ENCODE measurements at regions not wholly inside any gene's neighbourhood (a gene's known extent, or its start where the extent isn't known, plus 50 kb on each side); places are given as distances from the start of the nearest gene placed in this dataset.

GRCh38 chr18:24702001-24702515 lies 241.6 kb downstream of the HRH4 start:
- H3K9me3 ChIP-seq (ENCODE audit: low read length), result no peaks in the 10 kb centered on the region
- H3K36me3 Mint-ChIP-seq, result no peaks in the 10 kb centered on the region
- ChIA-PET POLR2A (no interaction called here), CTCF (no interaction called here)
- no peak overlapping the region for H3K27ac ChIP-seq (ENCODE audit: low read depth, low read length)
- peaks cover 6 to 47% of the 10 kb centered on the region in 2 donors for H3K27me3 Mint-ChIP-seq
- H3K27ac Mint-ChIP-seq, result no peak overlapping the region
- H3K27me3 ChIP-seq (ENCODE audit: insufficient read depth, low read length, poor library complexity, severe bottlenecking), result no peaks in the 10 kb centered on the region
- H3K9me3 Mint-ChIP-seq, result peaks cover 2 to 8% (median 7%) of the 10 kb centered on the region in 5 donors
- no peaks in the 10 kb centered on the region for H3K4me1 ChIP-seq (ENCODE audit: insufficient read depth, low read length)
- no peak overlapping the region for H3K4me3 Mint-ChIP-seq
- no peak overlapping the region for H3K4me3 ChIP-seq (ENCODE audit: low read length)
- no peak for DNase-seq
- H3K4me1 Mint-ChIP-seq, result no peaks in the 10 kb centered on the region
- H3K36me3 ChIP-seq (ENCODE audit: insufficient read depth, low read length), result no peaks in the 10 kb centered on the region

DNA sequence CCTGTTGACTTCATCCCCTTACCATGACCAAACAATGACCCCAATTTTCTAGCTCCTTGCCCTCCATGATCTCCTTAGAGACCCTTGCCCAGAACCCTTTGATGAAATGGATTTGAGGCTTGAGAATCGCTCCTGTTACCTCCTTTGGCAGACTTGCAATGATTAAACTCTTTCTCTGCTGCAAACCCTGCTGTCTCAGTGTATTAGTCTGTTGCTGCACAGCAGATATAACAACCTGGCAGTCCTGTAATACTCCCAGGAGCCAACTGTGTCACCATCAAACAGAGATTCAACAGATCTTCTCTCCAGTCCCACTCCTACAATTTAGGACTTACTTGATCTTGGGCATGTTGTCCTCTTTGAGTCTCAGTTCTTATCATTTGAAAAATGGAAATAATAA lies 242.9 kb downstream of the HRH4 start:
- no peak overlapping the region for H3K27ac Mint-ChIP-seq
- no peak overlapping the region for H3K27ac ChIP-seq (ENCODE audit: low read depth, low read length)
- H3K27me3 Mint-ChIP-seq, result peaks cover 6 to 47% of the 10 kb centered on the region in 2 donors
- no peaks in the 10 kb centered on the region for H3K36me3 ChIP-seq (ENCODE audit: insufficient read depth, low read length)
- no peak overlapping the region for H3K4me3 ChIP-seq (ENCODE audit: low read length)
- no peaks in the 10 kb centered on the region for H3K36me3 Mint-ChIP-seq
- DNase-seq, result no peak
- no peaks in the 10 kb centered on the region for H3K9me3 ChIP-seq (ENCODE audit: low read length)
- ChIA-PET CTCF (no interaction called here), POLR2A (no interaction called here)
- H3K9me3 Mint-ChIP-seq, result peaks cover 2 to 8% (median 7%) of the 10 kb centered on the region in 5 donors
- H3K4me1 Mint-ChIP-seq, result no peaks in the 10 kb centered on the region
- no peaks in the 10 kb centered on the region for H3K4me1 ChIP-seq (ENCODE audit: insufficient read depth, low read length)
- no peaks in the 10 kb centered on the region for H3K27me3 ChIP-seq (ENCODE audit: insufficient read depth, low read length, poor library complexity, severe bottlenecking)
- no peak overlapping the region for H3K4me3 Mint-ChIP-seq

GRCh38 chr18:24704946-24705630 lies 244.7 kb downstream of the HRH4 start:
- Mint-ChIP-seq H3K9me3 (peaks cover 2 to 8% (median 7%) of the 10 kb centered on the region in 5 donors), H3K27me3 (peaks cover 5 to 33% of the 10 kb centered on the region in 2 donors), H3K4me3 (no peak overlapping the region), H3K27ac (no peak overlapping the region), H3K36me3 (no peaks in the 10 kb centered on the region), H3K4me1 (no peaks in the 10 kb centered on the region)
- CTCF ChIA-PET, result no interaction called here
- Histone ChIP-seq H3K27me3 (ENCODE audit: insufficient read depth, low read length, poor library complexity, severe bottlenecking) (no peaks in the 10 kb centered on the region), H3K9me3 (ENCODE audit: low read length) (no peaks in the 10 kb centered on the region), H3K4me3 (ENCODE audit: low read length) (no peak overlapping the region), H3K27ac (ENCODE audit: low read depth, low read length) (no peak overlapping the region), H3K36me3 (ENCODE audit: insufficient read depth, low read length) (no peaks in the 10 kb centered on the region), H3K4me1 (ENCODE audit: insufficient read depth, low read length) (no peaks in the 10 kb centered on the region)
- POLR2A ChIA-PET, result no interaction called here
- DNase-seq, result no peak

DNA sequence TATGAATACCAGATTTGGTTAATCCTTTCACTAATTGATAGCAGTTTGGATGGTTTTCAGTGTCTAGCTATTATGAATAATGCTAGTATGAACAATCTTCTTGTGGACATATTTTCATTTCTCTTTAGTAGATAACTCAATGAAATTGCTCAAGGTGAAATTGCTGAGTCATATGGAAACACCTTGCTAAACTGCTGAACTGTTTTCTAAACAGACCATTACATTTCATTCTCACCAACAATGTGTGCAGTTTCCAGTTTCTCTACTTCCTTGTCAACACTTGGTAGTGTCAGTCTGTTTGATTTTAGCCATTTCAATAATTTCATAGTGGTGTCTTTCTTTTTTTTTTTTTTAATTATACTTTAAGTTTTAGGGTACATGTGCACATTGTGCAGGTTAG lies 250.0 kb downstream of the HRH4 start:
- Mint-ChIP-seq H3K9me3 (no peaks in the 10 kb centered on the region), H3K4me3 (no peak overlapping the region), H3K27ac (no peak overlapping the region), H3K36me3 (no peaks in the 10 kb centered on the region), H3K27me3 (peaks cover 0 to 6% of the 10 kb centered on the region in 2 donors), H3K4me1 (no peaks in the 10 kb centered on the region)
- Histone ChIP-seq H3K27ac (ENCODE audit: low read depth, low read length) (no peak overlapping the region), H3K9me3 (ENCODE audit: low read length) (no peaks in the 10 kb centered on the region), H3K4me3 (ENCODE audit: low read length) (no peak overlapping the region), H3K4me1 (ENCODE audit: insufficient read depth, low read length) (no peaks in the 10 kb centered on the region), H3K36me3 (ENCODE audit: insufficient read depth, low read length) (no peaks in the 10 kb centered on the region), H3K27me3 (ENCODE audit: insufficient read depth, low read length, poor library complexity, severe bottlenecking) (no peaks in the 10 kb centered on the region)
- POLR2A ChIA-PET, result no interaction called here
- DNase-seq, result no peak
- CTCF ChIA-PET, result no interaction called here

DNA sequence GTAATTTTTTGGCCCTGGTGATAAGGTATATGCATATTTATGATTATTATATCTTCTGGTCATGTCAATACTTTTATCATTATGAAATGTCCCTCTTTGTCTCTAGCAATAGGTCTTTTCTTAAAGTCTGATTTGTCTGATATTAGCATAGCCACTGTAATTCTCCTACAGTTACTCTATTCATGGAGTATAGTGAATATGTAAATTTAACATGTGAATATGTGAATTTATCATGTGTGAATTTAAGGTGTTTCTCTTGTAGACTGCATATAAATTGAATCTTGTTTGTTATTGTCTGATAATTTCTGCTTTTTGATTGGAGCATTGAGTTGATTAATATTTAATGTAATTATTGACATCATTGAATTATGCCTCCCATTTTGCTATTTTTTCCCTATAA lies 259.4 kb downstream of the HRH4 start:
- ChIA-PET CTCF (no interaction called here), POLR2A (no interaction called here)
- H3K9me3 ChIP-seq (ENCODE audit: low read length), result no peaks in the 10 kb centered on the region
- H3K4me1 ChIP-seq (ENCODE audit: insufficient read depth, low read length), result no peaks in the 10 kb centered on the region
- no peaks in the 10 kb centered on the region for H3K9me3 Mint-ChIP-seq
- no peaks in the 10 kb centered on the region for H3K36me3 Mint-ChIP-seq
- H3K36me3 ChIP-seq (ENCODE audit: insufficient read depth, low read length), result no peaks in the 10 kb centered on the region
- H3K4me1 Mint-ChIP-seq, result no peaks in the 10 kb centered on the region
- H3K4me3 ChIP-seq (ENCODE audit: low read length), result no peak overlapping the region
- DNase-seq, result no peak
- no peaks in the 10 kb centered on the region for H3K27me3 ChIP-seq (ENCODE audit: insufficient read depth, low read length, poor library complexity, severe bottlenecking)
- H3K4me3 Mint-ChIP-seq, result no peak overlapping the region
- H3K27me3 Mint-ChIP-seq, result peaks cover 13 to 34% of the 10 kb centered on the region in 2 donors
- H3K27ac ChIP-seq (ENCODE audit: low read depth, low read length), result no peak overlapping the region
- H3K27ac Mint-ChIP-seq, result no peak overlapping the region

GRCh38 chr18:24721388-24721787 lies 261.0 kb downstream of the HRH4 start:
- Histone ChIP-seq H3K9me3 (ENCODE audit: low read length) (no peaks in the 10 kb centered on the region), H3K36me3 (ENCODE audit: insufficient read depth, low read length) (no peaks in the 10 kb centered on the region), H3K27ac (ENCODE audit: low read depth, low read length) (no peak overlapping the region), H3K27me3 (ENCODE audit: insufficient read depth, low read length, poor library complexity, severe bottlenecking) (no peaks in the 10 kb centered on the region), H3K4me1 (ENCODE audit: insufficient read depth, low read length) (no peaks in the 10 kb centered on the region), H3K4me3 (ENCODE audit: low read length) (no peak overlapping the region)
- ChIA-PET CTCF (no interaction called here), POLR2A (no interaction called here)
- peaks cover 13 to 37% of the 10 kb centered on the region in 2 donors for H3K27me3 Mint-ChIP-seq
- H3K9me3 Mint-ChIP-seq, result no peaks in the 10 kb centered on the region
- H3K4me3 Mint-ChIP-seq, result no peak overlapping the region
- H3K27ac Mint-ChIP-seq, result no peak overlapping the region
- peaks cover 0 to 1% (median 0%) of the 10 kb centered on the region in 3 donors for H3K4me1 Mint-ChIP-seq
- DNase-seq, result no peak
- no peaks in the 10 kb centered on the region for H3K36me3 Mint-ChIP-seq

GRCh38 chr18:24725644-24726415 lies 265.4 kb downstream of the HRH4 start:
- no peak overlapping the region for H3K4me3 Mint-ChIP-seq
- H3K4me3 ChIP-seq (ENCODE audit: low read length), result no peak overlapping the region
- CTCF ChIA-PET, result interaction anchor here (1.0 to 6.3 kb wide), 7 partner anchors 63 to 369 kb away, joined by 3 to 69 read pairs (median 4); no protein-coding TSS in a partner anchor
- peaks cover 0 to 5% (median 0%) of the 10 kb centered on the region in 3 donors for H3K4me1 Mint-ChIP-seq
- H3K27me3 ChIP-seq (ENCODE audit: insufficient read depth, low read length, poor library complexity, severe bottlenecking), result no peaks in the 10 kb centered on the region
- no peaks in the 10 kb centered on the region for H3K36me3 ChIP-seq (ENCODE audit: insufficient read depth, low read length)
- H3K36me3 Mint-ChIP-seq, result no peaks in the 10 kb centered on the region
- no peaks in the 10 kb centered on the region for H3K4me1 ChIP-seq (ENCODE audit: insufficient read depth, low read length)
- POLR2A ChIA-PET, result no interaction called here
- H3K27me3 Mint-ChIP-seq, result peaks cover 22 to 39% of the 10 kb centered on the region in 2 donors
- H3K27ac Mint-ChIP-seq, result no peak overlapping the region
- no peak for DNase-seq
- H3K9me3 ChIP-seq (ENCODE audit: low read length), result no peaks in the 10 kb centered on the region
- no peak overlapping the region for H3K27ac ChIP-seq (ENCODE audit: low read depth, low read length)
- no peaks in the 10 kb centered on the region for H3K9me3 Mint-ChIP-seq

- ChIA-PET POLR2A (no interaction called here), CTCF (interaction anchor here (0.8 to 6.3 kb wide), 9 partner anchors 10 to 370 kb away, joined by 3 to 69 read pairs (median 3); no protein-coding TSS in a partner anchor)
- H3K4me3 ChIP-seq (ENCODE audit: low read length), result no peak overlapping the region
- H3K27ac ChIP-seq (ENCODE audit: low read depth, low read length), result no peak overlapping the region
- no peaks in the 10 kb centered on the region for H3K36me3 ChIP-seq (ENCODE audit: insufficient read depth, low read length)
- H3K9me3 ChIP-seq (ENCODE audit: low read length), result no peaks in the 10 kb centered on the region
- peak overlapping the region in 1 of 8 donors; percentile 21 for H3K27ac Mint-ChIP-seq
- H3K36me3 Mint-ChIP-seq, result no peaks in the 10 kb centered on the region
- H3K4me1 Mint-ChIP-seq, result peaks cover 0 to 5% (median 0%) of the 10 kb centered on the region in 3 donors
- H3K27me3 ChIP-seq (ENCODE audit: insufficient read depth, low read length, poor library complexity, severe bottlenecking), result no peaks in the 10 kb centered on the region
- peak; percentile 29 to 59 (median 38) for DNase-seq
- H3K4me3 Mint-ChIP-seq, result no peak overlapping the region
- no peaks in the 10 kb centered on the region for H3K4me1 ChIP-seq (ENCODE audit: insufficient read depth, low read length)
- no peaks in the 10 kb centered on the region for H3K9me3 Mint-ChIP-seq
- H3K27me3 Mint-ChIP-seq, result peaks cover 20 to 34% of the 10 kb centered on the region in 2 donors
Observed at GRCh38 chr18:24726727-24727492, 266.5 kb downstream of the HRH4 start.

All from CD8-positive, alpha-beta memory T cell (primary cell).